ENCODE measurements at regions not wholly inside any gene's neighbourhood (a gene's known extent, or its start where the extent isn't known, plus 50 kb on each side); places are given as distances from the start of the nearest gene placed in this dataset.

DNA sequence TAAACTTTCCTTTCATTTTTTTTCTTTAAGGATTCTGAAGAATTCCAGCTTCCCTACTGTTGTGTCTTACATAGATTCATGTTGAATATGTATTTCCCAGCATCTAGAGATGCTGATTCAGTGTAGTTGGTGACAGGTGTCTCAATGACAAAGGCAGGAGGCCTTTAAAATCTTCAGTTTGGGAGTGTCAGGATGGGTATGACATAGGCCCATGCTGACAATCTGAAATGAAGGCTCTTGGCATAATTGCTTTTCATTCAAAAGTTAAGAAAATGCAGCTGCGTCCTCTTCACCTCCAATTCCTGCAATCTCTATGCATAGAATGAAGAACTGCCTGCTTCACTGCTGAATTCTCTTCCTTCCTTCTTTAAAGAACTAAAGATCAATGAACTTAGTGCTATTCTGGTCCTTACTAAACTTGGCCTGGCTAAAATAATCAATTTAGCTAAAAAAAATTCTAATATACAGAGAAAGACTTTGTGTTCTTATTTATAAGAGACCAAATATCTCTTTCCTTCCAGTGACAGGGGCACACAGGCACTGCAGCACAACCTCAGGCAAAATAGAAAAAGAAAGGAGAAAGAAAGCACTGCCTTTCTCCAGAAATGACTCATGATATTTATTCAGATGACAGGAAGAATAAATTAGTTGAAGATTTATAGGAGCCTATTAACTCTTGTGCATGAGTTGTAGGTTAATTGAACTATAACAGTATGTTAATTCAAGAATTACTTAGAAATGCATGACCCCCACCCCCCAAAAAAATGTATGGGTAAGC is 152.6 kb upstream of the GBE1 start:
- H3K4me1 ChIP-seq = no peaks in the 10 kb centered on the region
- H3K27me3 ChIP-seq = no peaks in the 10 kb centered on the region
- no peaks in the 10 kb centered on the region for H3K9me3 ChIP-seq
- no peaks in the 10 kb centered on the region for H3K36me3 ChIP-seq (ENCODE audit: low read depth, missing control alignments)
- H3K27ac ChIP-seq = no peak overlapping the region
- intact Hi-C loops (cut with DNase I; ENCODE audit: low total_unique reads) = no loop called here
- TF ChIP-seq POLR2A (IDR thresholded peaks at IDR 0.05) (no peak), CTCF (IDR thresholded peaks at IDR 0.05) (no peak)
- DNase-seq = no peak
- no peak overlapping the region for H3K4me3 ChIP-seq
- WGBS, 2 donors = 97% methylated on average over 1 of the region's 1 CpG

GRCh38 chr3:81911221-81911620 is 149.8 kb upstream of the GBE1 start:
- DNase-seq = no peak
- H3K27me3 ChIP-seq = no peaks in the 10 kb centered on the region
- no peak for TF ChIP-seq CTCF (IDR thresholded peaks at IDR 0.05)
- TF ChIP-seq POLR2A (IDR thresholded peaks at IDR 0.05) = no peak
- no peaks in the 10 kb centered on the region for H3K4me1 ChIP-seq
- H3K4me3 ChIP-seq = no peak overlapping the region
- intact Hi-C loops (cut with DNase I; ENCODE audit: low total_unique reads) = no loop called here
- no peak overlapping the region for H3K27ac ChIP-seq
- WGBS, 2 donors = 96 to 98% methylated on average over 2 of the region's 2 CpGs
- H3K9me3 ChIP-seq = no peaks in the 10 kb centered on the region
- no peaks in the 10 kb centered on the region for H3K36me3 ChIP-seq (ENCODE audit: low read depth, missing control alignments)

DNA sequence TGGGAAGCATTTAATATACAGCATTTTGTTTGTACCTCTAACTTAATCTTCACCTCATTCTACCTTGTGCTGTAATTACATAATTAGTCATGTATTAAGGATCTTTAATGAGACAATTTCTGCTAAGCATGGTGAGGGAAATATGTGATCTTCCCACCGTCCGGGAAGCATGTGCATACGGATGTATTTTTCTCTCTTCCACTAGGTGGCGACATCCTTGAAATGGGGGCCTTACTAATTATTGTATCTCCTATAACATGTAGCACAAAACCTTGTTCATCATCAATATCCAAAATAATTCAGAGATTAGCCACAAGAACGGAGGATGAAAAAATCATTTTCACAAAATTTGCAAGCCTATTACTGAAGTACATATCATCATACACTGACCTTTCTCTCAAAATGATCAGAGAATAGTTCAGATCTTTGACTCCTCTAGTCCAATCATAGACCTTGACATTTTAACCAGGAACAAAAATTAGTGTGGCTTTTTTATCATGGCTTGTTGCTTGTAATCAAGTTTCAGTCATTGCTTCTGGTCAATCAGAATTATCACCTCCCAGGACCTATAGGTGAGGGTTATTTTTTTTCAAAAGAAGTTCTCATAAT is 148.9 kb upstream of the GBE1 start:
- H3K36me3 ChIP-seq (ENCODE audit: low read depth, missing control alignments) = no peaks in the 10 kb centered on the region
- peak; percentile 33 for DNase-seq
- WGBS, 2 donors = 16 to 36% methylated on average over 5 of the region's 5 CpGs

GRCh38 chr3:81909796-81910195 is 148.4 kb upstream of the GBE1 start:
- H3K4me3 ChIP-seq = no peak overlapping the region
- no peaks in the 10 kb centered on the region for H3K9me3 ChIP-seq
- intact Hi-C loops (cut with DNase I; ENCODE audit: low total_unique reads) = no loop called here
- H3K4me1 ChIP-seq = no peaks in the 10 kb centered on the region
- H3K27ac ChIP-seq = no peak overlapping the region
- no peaks in the 10 kb centered on the region for H3K36me3 ChIP-seq (ENCODE audit: low read depth, missing control alignments)
- no peaks in the 10 kb centered on the region for H3K27me3 ChIP-seq
- TF ChIP-seq POLR2A (IDR thresholded peaks at IDR 0.05) = no peak
- TF ChIP-seq CTCF (IDR thresholded peaks at IDR 0.05) = no peak
- no peak for DNase-seq
- WGBS, 2 donors = 62 to 70% methylated on average over 3 of the region's 3 CpGs

More for the DNA sequence above, 148.9 kb upstream of the GBE1 start:
- TF ChIP-seq POLR2A (IDR thresholded peaks at IDR 0.05) = no peak
- peak; percentile 42 to 86 (median 57) for TF ChIP-seq CTCF (IDR thresholded peaks at IDR 0.05)
- intact Hi-C loops (cut with DNase I; ENCODE audit: low total_unique reads) = no loop called here
- Histone ChIP-seq H3K9me3 (no peaks in the 10 kb centered on the region), H3K27me3 (no peaks in the 10 kb centered on the region), H3K27ac (no peak overlapping the region), H3K4me1 (no peaks in the 10 kb centered on the region), H3K4me3 (no peak overlapping the region)

Data from testis (tissue), 2 donors.